ENCODE measurements at regions not wholly inside any gene's neighbourhood (a gene's known extent, or its start where the extent isn't known, plus 50 kb on each side); places are given as distances from the start of the nearest gene placed in this dataset.

DNA sequence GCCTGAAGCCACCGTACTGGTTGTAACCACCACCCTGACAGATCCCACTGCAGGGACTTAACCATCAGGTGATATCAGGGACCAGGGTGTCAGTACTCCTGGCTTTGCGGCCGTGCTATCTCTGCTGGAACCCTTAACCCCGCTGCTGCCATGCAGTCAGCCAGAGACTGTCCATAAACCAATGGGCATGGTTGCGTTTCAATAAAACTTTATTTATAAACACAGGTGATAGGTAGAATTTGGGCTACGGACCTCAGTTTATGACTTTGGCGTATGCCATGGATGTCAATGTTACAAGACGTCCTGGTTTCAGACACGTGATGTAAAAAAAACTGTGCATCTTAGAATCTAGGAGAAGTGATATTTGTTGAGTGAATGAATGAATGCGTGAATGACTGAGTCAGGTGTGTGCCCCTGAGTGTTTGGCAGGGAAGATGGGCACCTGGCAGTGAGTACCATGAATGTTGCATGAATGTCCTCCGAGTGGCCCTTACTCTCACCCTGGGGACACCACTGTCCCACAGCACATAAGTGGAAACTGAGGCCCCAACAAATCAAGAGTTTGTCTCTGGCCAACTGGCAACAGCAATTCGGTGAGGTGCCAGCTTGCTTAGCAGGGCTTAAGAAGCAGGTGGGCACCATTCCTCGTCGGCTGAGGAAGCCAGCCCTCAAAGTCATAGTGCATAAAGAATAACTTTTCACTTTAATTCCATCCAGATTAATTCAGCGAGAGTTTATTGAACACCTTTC, 64.0 kb upstream of the APCDD1L start:
- H3K27me3 ChIP-seq = peaks cover 0 to 10% of the 10 kb centered on the region in 2 donors
- H3K9me3 ChIP-seq = no peaks in the 10 kb centered on the region
- H3K27ac ChIP-seq = no peak overlapping the region
- H3K36me3 ChIP-seq = no peaks in the 10 kb centered on the region
- TF ChIP-seq, protein P1, sequence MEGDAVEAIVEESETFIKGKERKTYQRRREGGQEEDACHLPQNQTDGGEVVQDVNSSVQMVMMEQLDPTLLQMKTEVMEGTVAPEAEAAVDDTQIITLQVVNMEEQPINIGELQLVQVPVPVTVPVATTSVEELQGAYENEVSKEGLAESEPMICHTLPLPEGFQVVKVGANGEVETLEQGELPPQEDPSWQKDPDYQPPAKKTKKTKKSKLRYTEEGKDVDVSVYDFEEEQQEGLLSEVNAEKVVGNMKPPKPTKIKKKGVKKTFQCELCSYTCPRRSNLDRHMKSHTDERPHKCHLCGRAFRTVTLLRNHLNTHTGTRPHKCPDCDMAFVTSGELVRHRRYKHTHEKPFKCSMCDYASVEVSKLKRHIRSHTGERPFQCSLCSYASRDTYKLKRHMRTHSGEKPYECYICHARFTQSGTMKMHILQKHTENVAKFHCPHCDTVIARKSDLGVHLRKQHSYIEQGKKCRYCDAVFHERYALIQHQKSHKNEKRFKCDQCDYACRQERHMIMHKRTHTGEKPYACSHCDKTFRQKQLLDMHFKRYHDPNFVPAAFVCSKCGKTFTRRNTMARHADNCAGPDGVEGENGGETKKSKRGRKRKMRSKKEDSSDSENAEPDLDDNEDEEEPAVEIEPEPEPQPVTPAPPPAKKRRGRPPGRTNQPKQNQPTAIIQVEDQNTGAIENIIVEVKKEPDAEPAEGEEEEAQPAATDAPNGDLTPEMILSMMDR (IDR thresholded peaks at IDR 0.05) = no peak
- DNase-seq (no peak), ATAC-seq (no peak)
- no peak overlapping the region for H3K4me3 ChIP-seq
- H3K4me1 ChIP-seq = no peaks in the 10 kb centered on the region
- intact Hi-C loops (cut with DNase I) = no loop called here

GRCh38 chr20:58577871-58578598, 62.8 kb upstream of the APCDD1L start:
- Histone ChIP-seq H3K4me1 (no peaks in the 10 kb centered on the region), H3K27me3 (peaks cover 0 to 10% of the 10 kb centered on the region in 2 donors), H3K4me3 (no peak overlapping the region), H3K36me3 (no peaks in the 10 kb centered on the region), H3K9me3 (no peaks in the 10 kb centered on the region), H3K27ac (no peak overlapping the region)
- intact Hi-C loops (cut with DNase I) = no loop called here
- no peak for ATAC-seq
- DNase-seq = no peak
- TF ChIP-seq, protein P1 (IDR thresholded peaks at IDR 0.05) = no peak

DNA sequence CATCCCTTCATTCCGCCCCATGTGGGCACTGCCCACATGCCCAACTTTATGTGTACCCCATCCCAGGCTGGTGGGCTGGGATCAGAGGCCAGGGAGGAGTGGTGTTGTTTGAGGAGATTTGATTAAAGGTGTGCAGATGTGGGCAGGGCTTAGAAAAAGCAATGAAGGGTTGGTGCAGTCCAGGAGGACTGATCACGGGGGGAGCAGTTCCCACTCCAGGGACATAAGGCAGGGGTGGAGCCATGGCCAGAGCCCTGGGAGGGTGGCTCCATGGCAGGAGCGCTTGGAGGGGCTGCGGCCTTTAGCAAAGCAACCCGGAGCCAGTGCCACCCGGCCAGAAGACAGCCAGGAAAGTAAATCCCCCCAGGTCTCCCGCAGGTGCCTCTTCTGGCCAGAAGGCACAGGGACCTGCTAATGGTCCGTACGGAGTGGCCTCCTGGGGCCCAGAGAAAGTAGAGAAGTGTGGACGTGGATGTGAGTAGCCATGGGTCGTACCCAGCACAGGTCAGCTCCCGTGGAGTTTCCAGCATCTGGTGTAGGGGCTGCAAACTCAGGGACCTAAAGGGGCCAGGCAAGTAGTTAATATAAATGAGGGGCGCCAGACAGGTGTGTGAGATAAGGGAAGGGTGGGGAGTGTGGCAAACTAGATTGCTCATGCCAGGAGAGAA, 62.1 kb upstream of the APCDD1L start:
- Histone ChIP-seq H3K27me3 (peaks cover 0 to 12% of the 10 kb centered on the region in 2 donors), H3K4me1 (no peaks in the 10 kb centered on the region), H3K27ac (no peak overlapping the region), H3K4me3 (no peak overlapping the region), H3K36me3 (no peaks in the 10 kb centered on the region), H3K9me3 (no peaks in the 10 kb centered on the region)
- peak in 1 of 4 donors; percentile 20 for DNase-seq
- intact Hi-C loops (cut with DNase I) = no loop called here
- TF ChIP-seq, protein P1 (IDR thresholded peaks at IDR 0.05) = no peak
- ATAC-seq = no peak

GRCh38 chr20:58576603-58576970, 61.4 kb upstream of the APCDD1L start:
- TF ChIP-seq, protein P1 (IDR thresholded peaks at IDR 0.05) = no peak
- intact Hi-C loops (cut with DNase I) = no loop called here
- no peak overlapping the region for H3K27ac ChIP-seq
- H3K27me3 ChIP-seq = peaks cover 0 to 16% of the 10 kb centered on the region in 2 donors
- H3K4me3 ChIP-seq = no peak overlapping the region
- no peaks in the 10 kb centered on the region for H3K36me3 ChIP-seq
- ATAC-seq = no peak
- H3K9me3 ChIP-seq = no peaks in the 10 kb centered on the region
- no peaks in the 10 kb centered on the region for H3K4me1 ChIP-seq
- no peak for DNase-seq

Data from left lung (tissue), 4 donors.